Activated CD4-positive, alpha-beta T cell treated with anti-CD3 and anti-CD28 coated beads, Interleukin-2, amount 50 U/mL, for 16 hours (primary cell): ENCODE measurements at regions not wholly inside any gene's neighbourhood (a gene's known extent, or its start where the extent isn't known, plus 50 kb on each side); places are given as distances from the start of the nearest gene placed in this dataset.
"Not testable (repeated sequence)": the region's sequence is repeated elsewhere in the genome, so short reads cannot be mapped to it uniquely, and the experiment has no call there.

Experiments
- DNase-seq: peaks from one replicate; pipeline ENCODE4 v3.0.0-alpha.2; 2020

GRCh38 chr11:45379162-45379863, 93.2 kb upstream of the SYT13 start:
- DNase-seq, result no peak

- no peak for DNase-seq
Observed at GRCh38 chr11:45378516-45378915, 92.4 kb upstream of the SYT13 start.

GRCh38 chr11:45374653-45375059, 88.5 kb upstream of the SYT13 start:
- peak; percentile 20 for DNase-seq

GRCh38 chr11:45374130-45374529, 88.0 kb upstream of the SYT13 start:
- no peak for DNase-seq

- DNase-seq, result no peak
Observed at GRCh38 chr11:45373506-45374035, 87.4 kb upstream of the SYT13 start.

GRCh38 chr11:45372414-45372813, 86.3 kb upstream of the SYT13 start:
- not testable (repeated sequence) for DNase-seq

GRCh38 chr11:45371251-45372115, 85.3 kb upstream of the SYT13 start:
- peak; percentile 72 for DNase-seq

GRCh38 chr11:45369313-45369712, 83.2 kb upstream of the SYT13 start:
- DNase-seq, result no peak

GRCh38 chr11:45368697-45369096, 82.6 kb upstream of the SYT13 start:
- no peak for DNase-seq

- no peak for DNase-seq
Observed at GRCh38 chr11:45366619-45367190, 80.6 kb upstream of the SYT13 start.

- DNase-seq, result no peak
Observed at GRCh38 chr11:45365961-45366618, 79.9 kb upstream of the SYT13 start.

- DNase-seq, result no peak
Observed at GRCh38 chr11:45362636-45363035, 76.5 kb upstream of the SYT13 start.

GRCh38 chr11:45361551-45361950, 75.4 kb upstream of the SYT13 start:
- no peak for DNase-seq

- no peak for DNase-seq
Observed at GRCh38 chr11:45355706-45356041, 69.5 kb upstream of the SYT13 start.

- DNase-seq, result peak; percentile 85
Observed at GRCh38 chr11:45354976-45355705, 69.0 kb upstream of the SYT13 start.

- DNase-seq, result no peak
Observed at GRCh38 chr11:45348729-45349128, 62.6 kb upstream of the SYT13 start.

GRCh38 chr11:45347348-45348082, 61.4 kb upstream of the SYT13 start:
- no peak for DNase-seq

- DNase-seq, result no peak
Observed at GRCh38 chr11:45345491-45345890, 59.4 kb upstream of the SYT13 start.

- no peak for DNase-seq
Observed at GRCh38 chr11:45344028-45344427, 57.9 kb upstream of the SYT13 start.

- DNase-seq, result no peak
Observed at GRCh38 chr11:45343444-45343843, 57.3 kb upstream of the SYT13 start.

GRCh38 chr11:45341372-45341771, 55.2 kb upstream of the SYT13 start:
- DNase-seq, result no peak
